HG02571 (cell line): ENCODE measurements at regions not wholly inside any gene's neighbourhood (a gene's known extent, or its start where the extent isn't known, plus 50 kb on each side); places are given as distances from the start of the nearest gene placed in this dataset.
A peak's percentile ranks its signal among the peaks of the same experiment; 100 is the strongest.
"Not testable (repeated sequence)": the region's sequence is repeated elsewhere in the genome, so short reads cannot be mapped to it uniquely, and the experiment has no call there.

Source experiments
- ATAC-seq: cut with Tn5 transposase; IDR thresholded peaks from one replicate; pipeline ENCODE4 v1.9.1; 2021; ENCODE audit warnings: mild to moderate bottlenecking, moderate library complexity; ENCODE audit not compliant: unreplicated experiment

DNA sequence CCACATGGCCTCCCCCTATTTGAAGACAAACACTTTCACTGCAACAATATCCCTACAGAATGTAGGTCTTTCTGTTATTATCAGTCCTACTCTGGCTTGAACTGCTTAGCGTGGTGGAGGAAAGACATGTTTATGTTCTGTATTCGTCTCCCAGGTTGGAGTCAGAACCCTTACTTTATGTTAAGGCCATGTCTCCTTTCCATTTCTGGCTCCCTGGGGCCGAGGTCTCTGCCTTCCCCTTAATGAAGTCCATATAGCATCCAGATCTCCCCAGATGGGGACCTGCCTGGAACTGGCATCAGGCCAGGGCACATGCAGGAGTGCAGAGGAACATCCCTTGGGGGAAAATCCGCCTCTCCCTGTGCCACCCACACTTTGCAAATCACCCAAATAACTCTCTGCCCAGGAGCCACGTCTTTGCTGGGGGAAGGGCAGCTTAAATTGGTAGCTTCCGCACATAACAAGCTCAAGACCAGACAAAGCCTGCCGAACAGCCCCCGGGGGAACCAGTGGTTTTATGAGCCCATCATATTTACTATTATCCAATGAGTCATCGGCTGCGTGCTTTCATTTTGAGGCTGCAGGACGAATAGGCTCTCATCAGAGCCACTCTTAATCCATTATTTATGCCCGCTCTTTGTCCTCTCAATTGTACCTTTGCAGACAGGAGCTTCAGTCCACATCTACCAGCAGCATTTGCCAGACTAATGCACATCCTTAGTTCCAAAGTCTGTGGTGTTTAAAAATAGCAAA is 237.0 kb downstream of the UACA start:
- no peak for ATAC-seq

DNA sequence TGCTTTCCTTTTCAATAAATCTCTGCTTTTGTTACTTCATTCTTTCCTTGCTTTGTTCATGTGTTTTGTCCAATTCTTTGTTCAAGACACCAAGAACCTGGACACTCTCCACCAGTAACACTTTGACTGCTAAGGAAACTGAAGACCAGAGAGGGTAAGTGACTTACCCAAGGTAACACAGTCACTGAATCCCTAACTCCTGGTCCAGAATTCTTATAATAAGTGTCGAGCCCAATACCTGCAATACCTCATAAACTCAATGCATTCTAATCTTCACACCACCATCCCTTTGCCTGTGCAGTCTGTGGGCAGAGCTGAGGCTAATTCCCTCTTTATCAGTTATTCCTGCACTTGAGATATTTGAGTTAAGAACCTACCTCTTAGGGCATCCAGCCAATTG is 237.8 kb downstream of the UACA start:
- ATAC-seq = no peak

DNA sequence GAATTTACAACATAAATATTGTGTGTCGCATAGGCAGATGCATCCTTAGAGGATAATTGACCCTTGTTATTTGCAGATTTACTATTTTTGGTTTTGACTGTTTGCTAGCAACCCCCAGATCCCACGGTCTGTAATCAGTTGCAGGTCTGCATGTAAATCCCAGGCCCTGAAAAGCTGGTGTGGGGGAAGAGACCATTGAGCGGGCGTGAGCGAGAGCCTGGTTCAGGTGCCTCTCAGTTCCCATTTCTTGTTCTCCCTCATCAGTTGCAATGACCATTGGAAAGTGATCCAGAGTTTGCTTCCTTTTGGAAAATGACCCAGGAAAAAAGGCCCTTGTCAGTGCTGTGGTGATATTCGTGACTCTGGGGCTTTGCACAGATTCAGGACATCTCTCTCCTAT is 238.9 kb downstream of the UACA start:
- ATAC-seq = no peak

DNA sequence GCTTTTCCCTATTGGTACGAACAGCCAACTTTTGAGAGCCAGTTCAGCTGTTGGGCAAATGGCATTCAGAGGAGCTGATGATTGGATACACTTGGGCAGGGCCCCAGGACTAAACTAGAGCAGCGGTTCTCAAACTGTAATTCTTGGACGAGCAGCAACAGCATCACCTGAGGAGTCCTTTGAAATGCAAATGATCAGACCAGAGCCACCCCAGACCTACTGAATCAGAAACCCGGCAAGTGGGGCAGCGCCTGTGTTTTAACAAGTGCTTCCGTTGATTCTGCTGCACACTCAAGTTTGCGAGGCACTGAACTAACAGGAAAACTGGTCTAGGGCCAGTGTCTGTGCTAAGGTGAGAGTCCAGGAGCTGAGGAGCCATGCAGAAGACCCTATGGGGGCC is 239.7 kb downstream of the UACA start:
- ATAC-seq = no peak

DNA sequence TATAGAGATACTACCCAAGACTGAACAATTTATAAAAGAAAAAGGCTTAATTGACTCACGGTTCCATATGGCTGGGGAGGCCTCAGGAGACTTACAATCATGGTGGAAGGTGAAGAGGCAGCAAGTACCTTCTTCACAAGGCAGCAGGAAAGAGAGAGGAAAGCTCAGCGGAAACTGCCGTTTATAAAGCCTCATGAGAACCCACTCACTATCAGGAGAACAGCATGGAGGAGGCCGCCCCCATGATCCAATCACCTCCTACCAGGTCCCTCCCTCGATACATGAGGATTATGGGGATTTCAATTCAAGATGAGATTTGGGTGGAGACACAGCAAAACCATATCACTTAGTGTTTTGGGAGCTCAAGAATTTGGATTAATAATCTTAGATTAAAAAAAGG is 240.2 kb downstream of the UACA start:
- no peak for ATAC-seq

DNA sequence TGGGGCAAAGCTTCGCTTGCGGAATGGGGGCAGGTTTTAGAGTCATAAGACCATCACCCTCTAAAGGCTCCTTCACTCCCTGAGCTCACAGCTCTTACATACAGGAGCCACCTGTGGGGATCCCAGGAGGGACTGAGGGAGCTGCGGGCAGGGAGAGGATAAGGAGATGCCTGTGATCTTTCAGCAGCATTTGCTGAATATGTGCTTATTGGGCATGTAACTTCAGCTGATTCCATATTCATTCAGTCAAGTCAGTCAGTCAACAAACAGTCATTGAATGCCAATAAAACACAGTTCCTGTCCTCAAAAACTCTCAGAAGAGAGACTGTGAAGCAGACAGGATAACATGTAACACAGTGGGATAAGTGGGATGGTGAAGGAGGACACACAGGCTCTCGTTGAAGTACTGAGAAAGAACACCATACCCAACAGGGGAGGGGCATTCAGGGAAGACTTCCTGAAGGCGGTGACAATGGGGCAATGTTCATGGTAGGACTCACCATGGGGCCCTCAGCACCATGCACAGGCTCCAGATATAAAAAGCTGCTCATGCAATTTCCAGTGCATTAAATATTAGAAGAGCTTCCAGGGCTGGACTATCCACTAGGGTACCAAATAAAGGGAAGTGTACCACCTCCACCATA is 240.9 kb downstream of the UACA start:
- ATAC-seq = no peak

DNA sequence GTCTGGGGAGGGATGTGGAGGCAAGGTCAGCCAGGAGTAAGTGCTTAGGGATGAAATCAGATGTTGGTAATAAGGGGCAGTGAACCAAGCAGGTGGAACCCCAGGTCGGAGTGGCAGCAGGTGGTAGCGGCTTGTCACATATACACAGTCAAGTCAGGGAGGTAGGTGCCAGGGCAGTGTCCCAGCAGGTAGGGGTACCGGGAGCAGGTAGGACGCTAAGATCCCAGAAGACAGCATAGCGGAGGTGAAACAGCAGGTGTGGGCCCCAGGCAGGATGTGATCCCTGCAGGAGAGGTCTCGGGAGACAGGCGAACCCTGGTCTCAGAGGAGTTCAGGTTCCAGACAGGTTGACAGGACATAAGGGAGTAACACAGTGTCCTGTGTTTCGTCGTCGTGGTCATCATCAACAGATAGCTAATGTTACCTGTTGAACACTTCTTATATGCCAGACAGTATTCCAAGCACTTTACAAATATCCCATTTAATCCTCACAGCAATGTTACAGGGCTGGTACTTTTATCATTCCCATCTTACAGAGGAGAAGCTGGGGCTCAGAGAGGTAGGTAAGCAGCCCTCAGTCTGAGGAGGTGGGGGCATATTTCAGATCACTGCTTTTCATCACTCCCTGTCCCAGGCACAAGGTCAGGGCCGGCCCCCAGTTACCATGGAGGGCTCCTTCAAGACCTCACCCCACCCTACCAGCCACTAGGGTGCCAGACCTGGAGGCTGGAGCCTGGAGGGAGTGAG is 241.6 kb downstream of the UACA start:
- ATAC-seq = no peak

DNA sequence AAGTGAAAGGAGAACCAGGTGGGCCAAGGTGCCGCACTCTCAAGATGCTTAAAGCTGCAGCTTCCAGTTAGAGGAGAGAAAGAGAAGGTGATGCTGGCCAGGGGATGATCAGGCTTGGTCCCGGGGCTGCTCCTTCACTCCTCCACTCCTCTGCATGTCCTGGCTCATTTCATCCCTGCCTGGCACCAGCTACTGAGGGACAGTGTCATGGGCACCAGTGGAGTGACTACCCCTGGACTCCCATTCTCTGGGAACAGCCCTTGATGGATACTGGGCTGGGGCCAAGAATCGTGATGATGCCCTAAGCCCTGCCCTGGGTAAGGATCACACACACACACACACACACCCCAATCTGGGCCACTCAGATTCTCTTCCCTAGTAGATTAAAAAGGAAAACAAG is 243.7 kb downstream of the UACA start:
- no peak for ATAC-seq

DNA sequence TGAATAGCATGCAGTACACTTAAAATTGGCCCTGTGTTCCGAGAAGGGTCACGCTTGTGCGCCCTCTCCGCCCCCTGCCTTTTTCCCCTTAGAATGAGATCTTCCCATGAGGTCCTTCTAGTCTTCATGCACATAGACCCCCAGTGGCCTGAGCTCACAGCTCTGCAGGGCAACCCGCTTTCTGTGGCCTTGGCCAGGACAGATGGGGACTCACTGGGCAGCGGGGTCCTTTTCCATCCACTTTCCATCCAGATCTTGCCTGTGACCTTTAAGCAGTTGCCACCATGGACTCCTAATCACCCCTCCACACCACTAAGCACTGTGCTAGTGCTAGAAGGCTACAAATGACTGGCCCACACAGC is 244.4 kb downstream of the UACA start:
- no peak for ATAC-seq

DNA sequence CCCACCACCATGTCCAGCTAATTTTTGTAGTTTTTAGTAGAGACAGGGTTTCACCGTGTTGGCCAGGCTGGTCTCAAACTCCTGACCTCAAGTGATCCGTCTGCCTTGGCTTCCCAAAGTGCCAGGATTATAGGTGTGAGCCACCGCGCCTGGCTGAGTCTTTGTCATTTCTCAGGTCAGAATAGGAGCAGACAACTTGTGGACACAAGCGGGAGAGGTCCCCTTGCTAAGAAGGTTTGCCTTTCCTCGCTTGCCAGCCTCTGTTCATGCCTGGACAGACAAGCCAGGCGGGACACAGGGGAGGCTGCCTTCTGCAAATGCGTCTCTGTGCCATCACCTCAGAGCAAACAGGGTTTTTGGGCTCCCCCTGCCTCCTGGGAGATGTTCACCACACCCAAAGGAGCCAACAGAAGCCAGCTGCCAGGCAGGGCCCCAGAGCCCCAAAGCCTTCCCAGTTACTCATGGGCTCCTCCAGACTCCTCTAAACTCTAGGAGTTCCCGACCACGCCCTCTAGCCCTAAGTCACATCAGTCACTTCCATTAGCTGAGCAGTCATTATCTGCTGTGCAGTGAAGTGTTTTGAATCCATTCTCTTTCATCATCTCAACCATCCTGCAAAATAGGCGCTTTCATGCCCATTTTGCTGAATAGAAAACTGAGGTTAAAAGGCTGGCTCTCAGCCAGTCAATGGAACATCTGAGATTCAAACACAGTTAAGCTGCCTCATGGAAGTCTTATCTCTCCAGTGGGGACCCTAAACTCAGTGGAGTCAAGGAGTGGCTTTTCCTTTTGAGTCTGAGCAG is 245.0 kb downstream of the UACA start:
- ATAC-seq = no peak

DNA sequence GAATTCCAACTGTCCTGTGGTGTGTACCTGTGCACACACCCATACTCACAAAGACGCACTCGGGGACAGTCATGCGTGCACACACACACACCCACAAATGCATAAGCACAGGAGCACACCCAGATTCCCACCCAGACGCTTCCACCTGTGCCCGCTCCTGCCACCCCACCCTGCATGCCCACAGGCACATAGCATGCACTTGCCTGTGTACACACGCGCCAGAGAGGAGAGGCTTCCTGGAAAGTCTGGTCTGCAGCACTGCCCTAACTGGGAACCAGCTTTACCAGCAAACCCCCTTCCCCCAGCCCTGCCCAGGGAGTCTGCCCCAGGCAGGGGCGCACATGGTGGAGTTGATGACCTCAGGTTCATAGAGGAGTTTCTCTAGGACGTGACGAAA is 246.2 kb downstream of the UACA start:
- no peak for ATAC-seq

DNA sequence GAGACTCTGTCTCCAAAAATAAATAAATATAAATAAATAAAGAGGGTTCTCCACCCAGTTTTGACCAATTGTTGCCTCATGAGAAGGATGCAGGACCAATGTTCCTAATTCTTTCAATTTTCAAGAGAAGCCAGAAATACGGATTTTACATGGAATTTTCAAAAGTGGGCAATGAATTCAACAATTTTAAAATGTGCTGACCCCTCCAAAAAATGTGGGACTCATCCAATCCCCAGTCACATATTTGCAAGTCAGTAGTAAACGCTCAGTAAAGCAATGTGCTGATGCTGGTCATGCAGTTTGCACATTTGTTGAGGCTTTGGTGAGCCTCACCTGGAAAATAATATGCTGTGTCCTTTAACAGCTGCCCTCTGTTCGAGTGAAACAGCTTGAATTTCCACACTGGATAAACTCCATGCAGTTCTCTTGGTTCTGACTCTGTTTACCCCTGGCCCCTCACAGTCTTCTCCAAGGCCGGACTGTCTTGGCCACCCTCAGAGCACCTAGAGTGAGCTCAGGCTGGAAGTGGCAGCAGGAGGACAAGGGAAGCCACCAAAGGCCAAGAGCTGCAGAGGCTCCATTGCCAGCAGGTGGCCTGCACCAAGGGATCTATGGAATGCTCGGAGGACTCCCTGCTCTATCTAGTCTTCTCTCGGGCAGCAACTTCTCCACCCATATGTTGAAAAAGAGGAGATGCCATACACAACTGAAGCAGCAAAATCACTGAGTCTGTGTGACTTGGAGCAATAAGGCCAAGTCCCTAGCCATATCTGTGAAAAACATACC is 246.8 kb downstream of the UACA start:
- ATAC-seq = no peak

DNA sequence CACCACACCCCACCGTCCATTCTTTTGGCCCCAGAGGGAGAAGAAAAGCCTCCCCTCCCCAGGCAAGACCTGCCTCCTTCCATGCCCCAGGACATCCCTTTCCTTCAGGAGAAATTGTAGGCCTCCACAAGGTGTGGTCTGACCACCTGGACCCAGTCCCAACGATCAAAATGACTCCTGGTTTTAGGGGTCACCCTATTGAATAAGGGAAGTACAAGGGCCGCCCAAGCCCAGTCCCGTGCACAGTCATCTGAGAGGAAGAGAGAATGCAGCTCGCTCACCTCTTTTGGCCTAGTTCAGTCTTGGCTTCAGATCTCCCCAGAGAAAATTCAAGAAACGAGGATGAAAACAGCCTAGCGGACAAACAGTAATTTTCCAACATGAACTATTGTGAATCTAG is 249.1 kb downstream of the UACA start:
- no peak for ATAC-seq

DNA sequence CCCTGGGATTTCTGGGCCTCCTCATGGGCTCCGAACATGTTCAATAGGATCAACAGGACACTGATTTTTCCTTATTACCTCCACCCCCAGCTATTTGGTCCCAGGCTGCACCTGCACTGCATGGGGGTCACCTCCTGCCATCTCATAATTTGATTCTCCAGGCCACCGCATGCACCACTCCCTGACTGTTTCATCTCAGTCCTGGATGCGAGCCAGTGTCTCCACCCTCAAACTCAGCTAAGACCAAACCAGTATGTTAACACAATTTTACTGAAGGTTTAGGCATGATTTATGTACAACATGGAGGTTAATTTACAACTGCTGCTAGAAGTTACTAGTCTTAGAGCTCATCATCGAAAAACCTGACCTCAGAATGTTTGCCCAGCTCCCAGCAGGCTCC is 249.5 kb downstream of the UACA start:
- no peak for ATAC-seq

DNA sequence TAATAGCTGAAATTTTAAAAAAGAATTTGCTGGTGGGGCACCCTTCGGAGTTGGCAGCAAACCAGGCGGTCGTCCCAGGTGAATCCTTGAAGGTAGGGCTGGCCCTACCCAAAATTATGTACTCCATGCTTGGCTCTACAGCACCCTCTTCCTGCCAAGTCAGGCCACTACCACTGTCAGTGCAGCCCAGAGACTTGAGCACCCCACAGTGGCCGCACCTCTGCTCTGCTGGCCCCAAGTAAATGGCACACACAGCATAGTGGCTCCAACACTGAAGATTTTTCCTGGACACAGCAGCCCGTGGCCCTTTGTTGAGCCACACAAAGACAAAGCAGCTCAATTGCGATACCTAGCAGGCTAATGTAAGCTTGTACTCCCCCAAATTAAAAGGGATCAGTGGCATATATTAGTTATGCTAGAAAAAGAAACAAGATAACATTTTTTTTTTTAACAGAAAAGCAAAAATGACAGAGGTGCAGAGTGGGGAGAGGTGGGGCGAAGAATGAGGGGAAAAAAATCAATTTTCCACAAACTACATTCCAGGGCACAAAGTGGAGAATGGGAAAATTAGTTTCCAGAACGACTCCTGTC is 250.5 kb downstream of the UACA start:
- peak; percentile 74 for ATAC-seq

DNA sequence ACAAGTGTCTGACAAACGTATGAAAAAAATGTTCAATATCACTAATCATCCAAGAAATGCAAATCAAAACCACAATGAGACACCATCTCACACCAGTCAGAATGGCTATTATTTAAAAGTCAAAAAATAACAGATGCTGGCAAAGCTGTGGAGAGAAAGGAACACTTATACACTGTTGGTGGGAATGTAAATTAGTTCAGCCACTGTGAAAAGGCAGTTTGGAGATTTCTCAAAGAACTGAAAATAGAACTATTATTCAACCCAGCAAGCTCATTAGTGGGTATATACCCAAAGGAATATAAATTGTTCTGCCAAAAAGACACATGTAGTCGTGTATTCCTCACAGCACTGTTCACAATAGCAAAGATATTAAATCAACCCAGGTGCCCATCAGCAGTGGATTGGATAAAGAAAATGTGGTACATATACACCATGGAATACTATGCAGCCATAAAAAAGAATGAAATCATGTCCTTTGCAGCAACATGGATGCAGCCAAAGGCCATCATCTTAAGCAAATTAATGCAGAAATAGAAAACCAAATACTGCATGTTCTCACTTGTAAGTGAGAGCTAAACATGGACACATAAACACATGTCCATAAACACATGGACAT is 251.3 kb downstream of the UACA start:
- not testable (repeated sequence) for ATAC-seq

DNA sequence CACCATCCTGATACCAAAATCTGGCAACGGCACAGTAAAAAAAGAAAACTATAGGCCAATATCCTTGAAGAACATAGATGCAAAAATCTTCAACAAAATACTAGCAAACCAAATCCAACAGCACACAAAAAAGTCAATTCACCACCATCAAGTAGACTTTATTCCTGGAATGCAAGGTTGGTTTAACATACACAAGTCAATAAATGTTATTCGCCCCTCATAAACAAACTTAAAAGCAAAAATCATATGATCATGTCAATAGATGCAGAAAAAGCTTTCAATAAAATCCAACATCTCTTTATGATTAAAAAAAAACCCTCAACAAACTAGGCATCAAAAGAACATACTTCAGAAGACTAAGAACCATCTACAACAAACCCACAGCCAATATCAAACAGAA is 252.9 kb downstream of the UACA start:
- ATAC-seq = no peak

DNA sequence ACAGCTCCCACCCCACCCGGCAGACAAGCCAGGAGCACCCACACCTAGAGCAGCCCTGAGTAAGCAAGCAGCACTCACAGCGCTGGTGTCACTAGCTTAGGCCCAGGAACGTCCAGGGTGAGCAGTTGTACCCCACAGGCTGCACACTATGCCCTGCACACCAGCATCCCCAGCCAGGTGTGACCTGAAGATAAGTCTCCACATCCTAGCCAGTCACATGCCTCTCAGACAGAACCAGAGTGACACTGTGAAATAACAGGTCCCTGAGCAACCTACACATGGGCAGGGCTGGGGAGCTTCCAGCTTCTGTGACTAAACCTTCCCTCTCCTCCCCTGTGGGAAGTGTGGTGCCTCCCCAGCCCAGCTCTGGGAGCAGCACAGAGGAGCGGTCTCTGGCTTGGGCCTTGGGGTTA is 253.6 kb downstream of the UACA start:
- ATAC-seq = no peak

DNA sequence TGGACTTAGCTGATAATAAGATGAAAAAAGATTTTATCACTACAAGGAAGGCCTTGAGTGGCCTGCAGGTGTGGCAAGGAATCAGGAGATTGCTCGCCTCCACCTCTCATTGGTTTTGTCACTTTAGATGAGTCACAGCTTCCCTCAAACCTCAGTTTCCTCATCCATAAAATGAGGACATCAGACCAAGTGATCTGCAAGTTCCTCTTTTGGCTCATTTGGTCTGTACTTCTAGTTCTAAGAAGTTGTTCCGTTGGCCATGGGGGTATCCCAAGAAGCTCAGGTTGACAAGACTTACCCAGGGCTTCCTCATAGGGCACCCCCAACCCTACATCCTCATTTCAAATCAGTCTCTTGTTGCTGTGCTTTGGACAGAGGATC is 254.1 kb downstream of the UACA start:
- ATAC-seq = no peak
